ENCODE measurements at regions not wholly inside any gene's neighbourhood (a gene's known extent, or its start where the extent isn't known, plus 50 kb on each side); places are given as distances from the start of the nearest gene placed in this dataset.

- H2AFZ ChIP-seq (ENCODE audit: low read length) = peak overlapping the region; percentile 18; the same call in 1 of the 2 replicates
- H4K8ac ChIP-seq (ENCODE audit: extremely low read depth, insufficient read depth, low read length) = no peak overlapping the region
- no peak overlapping the region for H2BK12ac ChIP-seq (ENCODE audit: low read depth, low read length)
- no peak overlapping the region for H3K18ac ChIP-seq (ENCODE audit: extremely low read depth, low read length)
- no peak overlapping the region for H3K56ac ChIP-seq (replicated peaks; ENCODE audit: insufficient read length, low read depth, low read length)
- peak; percentile 21 to 39; a peak in 3 of 4 replicates for TF ChIP-seq RAD21 (IDR thresholded peaks at IDR 0.05 in 1 of 2, conservative IDR thresholded peaks at IDR 0.05 in 1 of 2; ENCODE audit: low read depth in 2 of 2, low read length in 2 of 2)
- peak in 2 of 3 experiments; percentile 59 to 68; a peak in 3 of 4 replicates for TF ChIP-seq CTCF (IDR thresholded peaks at IDR 0.05; ENCODE audit: control extremely low read depth in 1 of 3, insufficient read depth in 1 of 3, low read depth in 1 of 3, low read length in 3 of 3)
- TF ChIP-seq BCL11A (IDR thresholded peaks at IDR 0.05; ENCODE audit: low read depth in 2 of 2, low read length in 2 of 2) = no peak
- H2BK15ac ChIP-seq (ENCODE audit: low read length) = no peak overlapping the region
- WGBS, 2 experiments (ENCODE audit: extremely low coverage in 1 of 2, insufficient coverage in 1 of 2, insufficient read length in 1 of 2, insufficient replicate concordance in 2 of 2, low coverage in 1 of 2, low lambda C conversion rate in 2 of 2, missing lambda C conversion rate in 1 of 2) = 88% methylated on average over 5 of the region's 5 CpGs; no CpG with 5 or more reads in 1 of the 2 experiments
- no peak overlapping the region for H2BK5ac ChIP-seq (ENCODE audit: low read depth, low read length)
- no peak overlapping the region for H3K14ac ChIP-seq (ENCODE audit: insufficient read length)
- no peak for DNase-seq (ENCODE audit: low read depth in 1 of 2, low spot score in 2 of 2)
- H3K23me2 ChIP-seq (ENCODE audit: low read depth, low read length) = no peaks in the 10 kb centered on the region; the same call in 1 of the 2 replicates
- H2BK120ac ChIP-seq (replicated peaks; ENCODE audit: low read depth, low read length) = no peak overlapping the region
- H3K4me2 ChIP-seq (ENCODE audit: insufficient read depth in 1 of 2, low read depth in 2 of 2, low read length in 2 of 2) = no peak overlapping the region
- peak; percentile 97 for FAIRE-seq
- H3K4ac ChIP-seq (replicated peaks; ENCODE audit: insufficient read length, low read depth, low read length) = no peak overlapping the region
- CTCF ChIA-PET (ENCODE audit: partially characterized antibody) = interaction anchor here (0.6 to 2.4 kb wide), 36 partner anchors 8 to 732 kb away, joined by 3 to 21 read pairs (median 5); no protein-coding TSS in a partner anchor
- no peak overlapping the region for H4K5ac ChIP-seq (ENCODE audit: insufficient read length, low read depth, low read length)
- POLR2A ChIA-PET (ENCODE audit: partially characterized antibody) = interaction anchor here (0.8 kb wide), 1 partner anchor 33 kb away, joined by 3 read pairs; no protein-coding TSS in a partner anchor
- H3K9ac ChIP-seq (replicated peaks in 1 of 4; ENCODE audit: extremely low read depth in 1 of 4, low read depth in 3 of 4, low read length in 3 of 4) = no peak overlapping the region
- no peak overlapping the region for H3K23ac ChIP-seq (ENCODE audit: insufficient read length)
- no peaks in the 10 kb centered on the region for H3K79me1 ChIP-seq (ENCODE audit: low read depth, low read length)
- H3K4me1 ChIP-seq (replicated peaks in 1 of 4; ENCODE audit: control insufficient read depth in 3 of 4, insufficient read depth in 4 of 4, low read length in 3 of 4) = peaks cover 0 to 5% (median 3%) of the 10 kb centered on the region in 4 experiments; a peak in 2 of 7 replicates
- H4K91ac ChIP-seq (replicated peaks; ENCODE audit: insufficient read length, low read length) = no peak overlapping the region
- no peak overlapping the region for H3K4me3 ChIP-seq (ENCODE audit: extremely low read depth in 1 of 4, insufficient read depth in 2 of 4, low read depth in 3 of 4, low read length in 4 of 4)
- no peaks in the 10 kb centered on the region for H4K20me1 ChIP-seq (replicated peaks in 1 of 2; ENCODE audit: control insufficient read depth in 1 of 2, insufficient read depth in 2 of 2, low read length in 2 of 2)
- no peak overlapping the region for H3K27ac ChIP-seq (ENCODE audit: low read depth, low read length)
- peaks cover 0 to 2% of the 10 kb centered on the region in 2 experiments; a peak in 1 of 4 replicates for H3K9me3 ChIP-seq (ENCODE audit: insufficient read depth in 2 of 2, low read depth in 1 of 2, low read length in 1 of 2)
- no peaks in the 10 kb centered on the region for H3K36me3 ChIP-seq (ENCODE audit: control insufficient read depth in 2 of 4, insufficient read depth in 4 of 4, low read length in 3 of 4)
- H3K79me2 ChIP-seq (ENCODE audit: control insufficient read depth in 1 of 2, insufficient read depth in 2 of 2, low read length in 2 of 2) = no peaks in the 10 kb centered on the region
- H2BK20ac ChIP-seq (ENCODE audit: low read length) = no peak overlapping the region
- no peaks in the 10 kb centered on the region for H3K27me3 ChIP-seq (replicated peaks in 1 of 4; ENCODE audit: control insufficient read depth in 3 of 4, extremely low read depth in 1 of 4, insufficient read depth in 3 of 4, low read length in 3 of 4)
- H2AK5ac ChIP-seq (ENCODE audit: low read depth, low read length) = no peak overlapping the region
Observed at GRCh38 chr12:54723379-54724256, 75.5 kb upstream of the DCD start.
